Keratinocyte (primary cell): ENCODE measurements at regions not wholly inside any gene's neighbourhood (a gene's known extent, or its start where the extent isn't known, plus 50 kb on each side); places are given as distances from the start of the nearest gene placed in this dataset.
"Not testable (repeated sequence)": the region's sequence is repeated elsewhere in the genome, so short reads cannot be mapped to it uniquely, and the experiment has no call there.

Source experiments
- EZH2 ChIP-seq: IDR thresholded peaks from one replicate; pipeline ENCODE4 v1.6.1; 2012; ENCODE audit warnings: inconsistent platforms, mild to moderate bottlenecking, low read length, moderate library complexity
- TF ChIP-seq, protein P1 (sequence below), 3 experiments: IDR thresholded peaks in 1 of 3; conservative IDR thresholded peaks in 1 of 3; optimal IDR thresholded peaks in 1 of 3; 2 replicates in 2 of 3; 3 replicates in 1 of 3; pipeline versions ENCODE3 to v1.5.1; 2011; ENCODE audit warnings: low read length in 3 of 3, mild to moderate bottlenecking in 3 of 3, moderate library complexity in 2 of 3, control low read depth in 1 of 3, inconsistent platforms in 1 of 3; ENCODE audit not compliant: insufficient read depth in 2 of 3; ENCODE audit errors: extremely low read depth in 1 of 3

DNA sequence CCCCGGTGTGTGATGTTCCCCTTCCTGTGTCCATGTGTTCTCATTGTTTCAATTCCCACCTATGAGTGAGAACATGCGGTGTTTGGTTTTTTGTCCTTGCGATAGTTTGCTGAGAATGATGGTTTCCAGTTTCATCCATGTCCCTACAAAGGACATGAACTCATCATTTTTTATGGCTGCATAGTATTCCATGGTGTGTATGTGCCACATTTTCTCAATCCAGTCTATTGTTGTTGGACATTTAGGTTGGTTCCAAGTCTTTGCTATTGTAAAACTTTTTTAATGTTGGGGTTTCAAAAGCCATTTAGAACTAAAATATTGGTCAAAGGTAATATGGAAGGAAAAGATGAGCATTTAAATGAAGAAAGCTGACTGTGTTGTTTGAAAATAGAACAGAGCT is 88.3 kb upstream of the SIMC1 start:
- TF ChIP-seq, protein P1, sequence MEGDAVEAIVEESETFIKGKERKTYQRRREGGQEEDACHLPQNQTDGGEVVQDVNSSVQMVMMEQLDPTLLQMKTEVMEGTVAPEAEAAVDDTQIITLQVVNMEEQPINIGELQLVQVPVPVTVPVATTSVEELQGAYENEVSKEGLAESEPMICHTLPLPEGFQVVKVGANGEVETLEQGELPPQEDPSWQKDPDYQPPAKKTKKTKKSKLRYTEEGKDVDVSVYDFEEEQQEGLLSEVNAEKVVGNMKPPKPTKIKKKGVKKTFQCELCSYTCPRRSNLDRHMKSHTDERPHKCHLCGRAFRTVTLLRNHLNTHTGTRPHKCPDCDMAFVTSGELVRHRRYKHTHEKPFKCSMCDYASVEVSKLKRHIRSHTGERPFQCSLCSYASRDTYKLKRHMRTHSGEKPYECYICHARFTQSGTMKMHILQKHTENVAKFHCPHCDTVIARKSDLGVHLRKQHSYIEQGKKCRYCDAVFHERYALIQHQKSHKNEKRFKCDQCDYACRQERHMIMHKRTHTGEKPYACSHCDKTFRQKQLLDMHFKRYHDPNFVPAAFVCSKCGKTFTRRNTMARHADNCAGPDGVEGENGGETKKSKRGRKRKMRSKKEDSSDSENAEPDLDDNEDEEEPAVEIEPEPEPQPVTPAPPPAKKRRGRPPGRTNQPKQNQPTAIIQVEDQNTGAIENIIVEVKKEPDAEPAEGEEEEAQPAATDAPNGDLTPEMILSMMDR (optimal IDR thresholded peaks at IDR 0.05 in 1 of 3, IDR thresholded peaks at IDR 0.05 in 1 of 3, conservative IDR thresholded peaks at IDR 0.05 in 1 of 3; ENCODE audit: extremely low read depth in 1 of 3, insufficient read depth in 2 of 3, low read length in 3 of 3), result not testable (repeated sequence)
- TF ChIP-seq EZH2, result not testable (repeated sequence)
